ENCODE measurements at regions not wholly inside any gene's neighbourhood (a gene's known extent, or its start where the extent isn't known, plus 50 kb on each side); places are given as distances from the start of the nearest gene placed in this dataset.

- FAIRE-seq, result no peak
Measured at GRCh38 chr2:12300019-12300602, 416.6 kb upstream of the TRIB2 start.

DNA sequence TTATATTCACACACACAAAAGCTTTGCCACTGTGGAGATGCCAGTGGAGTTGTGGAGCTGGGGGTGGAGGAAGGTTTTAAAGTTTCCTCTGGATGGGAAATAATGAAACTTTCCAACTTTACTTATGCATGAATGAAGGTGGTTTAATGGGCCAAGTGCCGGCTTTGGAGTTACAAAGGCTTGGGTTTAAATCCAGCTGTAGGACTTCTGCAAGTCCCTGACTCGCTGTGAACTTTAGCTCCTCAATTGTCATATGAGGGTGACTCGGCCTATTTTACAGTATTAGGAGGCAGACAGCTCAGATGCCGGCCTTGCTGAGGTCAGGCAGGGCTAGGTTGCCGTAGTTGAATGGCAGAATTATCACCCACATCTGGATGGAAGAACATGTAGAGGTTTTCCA, 415.8 kb upstream of the TRIB2 start:
- FAIRE-seq, result no peak

DNA sequence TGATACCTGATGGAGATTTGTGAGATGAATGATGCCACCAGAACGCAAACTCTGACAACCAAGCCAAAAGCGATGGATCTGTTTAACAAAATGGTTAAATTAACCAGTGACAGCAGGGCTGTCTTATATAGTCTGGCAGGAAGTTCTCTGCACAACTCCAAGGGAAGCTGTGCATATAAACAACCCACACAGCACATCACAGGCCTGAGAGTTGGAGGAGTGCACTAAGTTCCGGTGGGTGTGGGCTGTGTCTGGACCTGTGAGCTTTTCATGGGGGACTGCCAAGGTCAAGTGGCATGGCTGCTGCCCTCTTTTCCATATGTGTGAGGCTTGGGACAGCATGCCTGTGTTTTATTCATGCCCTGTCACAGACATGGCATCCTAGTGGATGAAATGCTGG, 414.6 kb upstream of the TRIB2 start:
- FAIRE-seq, result no peak

GRCh38 chr2:12302691-12303090, 414.0 kb upstream of the TRIB2 start:
- FAIRE-seq, result no peak

DNA sequence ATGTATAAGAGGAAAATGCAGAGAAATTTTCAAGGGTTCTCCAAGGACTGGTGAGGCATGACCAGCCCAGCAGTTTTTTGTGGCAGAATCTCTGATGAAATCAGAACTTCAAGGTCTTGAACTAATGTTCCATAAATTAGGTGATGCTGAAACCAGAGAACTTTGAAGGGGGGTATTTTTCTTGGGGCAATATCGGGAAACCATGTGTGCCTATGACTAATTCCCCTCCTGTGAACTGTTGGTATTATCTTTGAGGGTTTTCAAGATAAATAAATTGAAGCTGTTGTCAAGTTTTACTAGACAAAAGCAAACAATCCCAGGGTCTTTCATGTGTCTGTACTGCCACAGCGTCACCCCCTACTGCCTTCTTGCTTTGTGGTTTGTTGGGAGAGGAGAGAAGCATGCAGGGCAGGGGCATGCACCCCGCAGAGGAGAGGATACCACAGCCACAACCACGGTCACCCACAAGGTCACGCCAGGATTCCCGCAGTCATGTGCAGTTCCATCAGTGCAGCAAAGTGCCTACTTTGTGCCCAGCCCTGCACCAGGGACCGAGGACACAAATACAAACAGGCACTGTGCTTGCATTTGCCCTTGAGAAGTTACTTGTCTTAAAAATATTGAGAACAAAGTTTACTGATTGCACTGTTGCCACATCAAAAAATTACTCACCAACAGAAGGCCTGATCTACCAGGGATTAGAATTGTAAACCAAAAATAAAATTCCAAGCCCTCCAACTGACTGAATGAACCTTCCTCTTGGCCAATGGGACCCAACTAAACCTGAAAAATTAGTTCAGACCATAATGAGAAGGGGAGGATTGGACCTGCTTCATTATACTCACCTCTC, 413.3 kb upstream of the TRIB2 start:
- no peak for FAIRE-seq

- no peak for FAIRE-seq
Measured at GRCh38 chr2:12304564-12305171, 412.1 kb upstream of the TRIB2 start.

DNA sequence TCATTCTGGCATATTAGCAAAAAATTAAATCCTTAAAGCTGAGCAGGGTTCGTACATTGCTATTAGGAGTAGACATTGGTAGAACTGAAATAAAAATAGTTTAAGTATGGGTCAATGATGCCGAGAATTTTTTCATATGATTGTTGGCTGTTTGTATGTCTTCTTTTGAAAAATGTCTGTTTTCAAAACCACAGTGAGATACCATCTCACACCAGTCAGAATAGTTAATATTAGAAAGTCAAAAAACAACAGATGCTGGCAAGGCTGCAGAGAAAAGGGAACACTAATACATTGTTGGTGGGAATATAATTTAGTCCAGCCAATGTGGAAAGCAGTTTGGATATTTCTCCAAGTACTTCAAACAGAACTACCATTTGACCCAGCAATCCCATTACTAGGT, 410.8 kb upstream of the TRIB2 start:
- FAIRE-seq, result no peak

DNA sequence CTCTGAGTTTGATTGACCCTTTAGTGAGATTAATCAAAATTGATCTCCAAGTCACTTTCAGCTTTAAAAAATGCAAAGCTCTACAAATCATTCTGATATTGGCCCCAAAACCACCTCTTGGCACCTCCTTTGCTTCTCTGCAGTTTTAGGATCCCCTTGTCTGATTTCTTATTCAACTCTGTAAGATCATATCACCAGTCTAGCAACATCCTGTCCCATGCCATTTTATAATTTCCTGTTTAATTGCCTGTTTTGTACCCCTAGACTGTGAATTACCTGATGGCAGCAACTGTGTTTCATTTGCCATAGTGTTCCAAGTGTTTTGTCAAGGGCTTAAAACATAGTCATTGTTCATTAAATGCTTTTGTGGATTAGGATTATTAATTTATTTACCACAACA, 406.3 kb upstream of the TRIB2 start:
- no peak for FAIRE-seq

DNA sequence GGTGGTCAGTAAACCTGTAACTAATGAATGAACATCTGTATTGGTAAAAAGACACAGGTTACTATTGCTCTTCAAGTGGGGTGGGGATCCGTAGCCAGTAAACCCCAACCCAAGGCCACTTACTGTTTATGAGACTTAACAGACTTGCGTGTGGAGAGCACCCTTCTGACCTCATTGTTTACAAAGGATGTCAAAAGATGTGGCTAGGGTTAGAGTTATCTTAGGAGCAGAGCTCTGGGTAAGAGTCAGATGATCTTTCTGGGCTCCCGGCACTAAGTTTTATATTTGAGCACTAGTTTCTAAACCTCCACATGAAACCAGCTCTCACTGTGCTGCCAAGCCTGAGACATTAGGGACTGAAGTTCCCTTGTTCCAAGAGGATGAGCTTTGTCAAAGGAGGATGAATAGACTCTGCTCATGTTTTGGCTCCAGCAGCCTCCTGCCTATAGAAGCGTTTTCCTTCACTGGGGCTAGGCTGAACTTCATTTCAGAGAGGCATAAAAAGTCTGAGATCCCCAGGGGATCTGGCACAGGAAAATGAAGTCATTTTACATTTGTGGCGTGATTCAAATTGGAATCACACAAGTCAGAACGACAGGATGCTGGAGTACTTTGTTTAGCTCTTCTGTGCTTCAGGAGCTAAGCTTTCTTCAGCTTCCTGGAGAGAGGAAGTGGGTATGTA, 403.1 kb upstream of the TRIB2 start:
- no peak for FAIRE-seq

GRCh38 chr2:12314127-12314760, 402.5 kb upstream of the TRIB2 start:
- no peak for FAIRE-seq

GRCh38 chr2:12315224-12315623, 401.5 kb upstream of the TRIB2 start:
- no peak for FAIRE-seq

DNA sequence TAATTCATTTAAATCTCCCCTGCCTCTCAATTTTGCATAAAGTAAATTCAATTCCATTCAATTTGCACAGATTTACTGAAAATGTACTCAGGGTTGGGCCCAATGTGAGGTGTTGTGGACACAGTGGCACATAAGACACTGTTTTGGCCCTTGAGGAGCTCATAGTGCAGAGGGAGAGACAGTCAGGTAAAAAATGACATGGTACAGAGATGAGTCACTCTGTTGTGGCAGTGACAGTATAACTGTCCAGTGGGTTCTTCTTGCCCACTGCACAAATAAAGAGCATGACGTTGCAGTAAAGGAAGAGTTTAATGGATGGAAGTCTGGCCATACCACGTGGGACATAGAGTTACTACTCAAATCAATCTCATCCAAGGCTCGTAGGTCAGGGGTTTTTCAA, 400.3 kb upstream of the TRIB2 start:
- no peak for FAIRE-seq

- FAIRE-seq, result no peak
Measured at GRCh38 chr2:12317286-12317685, 399.4 kb upstream of the TRIB2 start.

DNA sequence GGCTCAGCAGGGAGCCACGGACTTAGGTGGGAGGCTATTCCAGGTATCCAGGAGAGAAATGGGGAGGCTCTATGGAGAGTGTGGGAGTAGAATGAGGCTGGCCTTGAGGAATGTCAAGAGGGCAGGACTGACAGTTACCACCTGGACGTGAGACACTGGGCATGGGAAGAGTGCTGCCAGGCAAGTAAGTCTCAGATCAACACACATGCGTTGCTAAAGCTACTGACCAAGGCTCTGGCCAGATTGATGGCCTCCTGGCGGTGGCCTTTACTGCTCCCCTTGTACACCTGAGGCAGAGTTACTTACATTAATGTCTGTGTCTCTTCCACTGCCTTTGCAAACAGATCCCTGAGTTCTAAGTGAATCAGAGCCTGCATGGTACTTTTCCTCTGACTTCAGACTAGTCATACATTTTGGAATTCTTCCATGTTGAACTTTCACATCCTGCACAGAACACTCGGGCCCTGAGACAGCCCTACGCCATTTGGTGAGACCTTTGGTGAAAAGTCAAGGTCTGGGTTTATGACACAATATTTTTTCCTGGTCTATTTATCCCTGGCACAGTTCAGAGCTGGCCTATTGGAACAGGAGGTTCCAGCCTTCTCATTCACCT, 398.8 kb upstream of the TRIB2 start:
- no peak for FAIRE-seq

- no peak for FAIRE-seq
Measured at GRCh38 chr2:12318427-12319057, 398.2 kb upstream of the TRIB2 start.

DNA sequence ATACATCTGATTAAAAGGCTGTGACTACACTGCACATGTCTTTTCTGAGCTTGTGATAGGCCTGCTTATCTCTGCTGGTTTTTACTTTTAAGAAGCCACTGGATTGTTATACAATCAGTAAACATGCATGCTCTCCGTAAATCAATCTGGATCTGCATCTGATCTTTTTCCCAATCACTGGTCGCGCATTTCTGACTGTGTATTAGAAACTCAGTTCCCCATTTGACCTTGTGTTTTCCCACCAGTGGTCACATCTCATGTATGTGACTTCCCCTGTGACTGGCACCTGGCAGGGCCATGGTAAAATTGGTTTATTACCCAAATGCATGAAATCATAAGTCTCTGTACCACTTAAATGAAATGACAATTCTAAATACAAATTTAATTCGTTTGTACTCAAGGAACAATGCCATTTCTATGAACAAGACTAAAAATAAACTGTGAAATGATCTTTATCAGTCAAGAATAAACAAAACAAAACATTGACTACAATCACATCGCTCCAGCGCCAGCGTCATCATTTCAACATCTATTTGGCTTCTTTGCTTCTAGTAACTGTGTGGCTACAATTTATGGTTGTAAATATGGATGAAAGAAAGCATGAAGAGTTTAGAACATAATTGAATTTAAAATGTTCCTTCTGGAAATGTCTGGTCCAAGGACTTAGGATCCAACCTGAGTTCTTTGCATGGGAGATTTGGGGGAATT, 396.6 kb upstream of the TRIB2 start:
- no peak for FAIRE-seq

- FAIRE-seq, result no peak
Measured at GRCh38 chr2:12320991-12321641, 395.6 kb upstream of the TRIB2 start.

DNA sequence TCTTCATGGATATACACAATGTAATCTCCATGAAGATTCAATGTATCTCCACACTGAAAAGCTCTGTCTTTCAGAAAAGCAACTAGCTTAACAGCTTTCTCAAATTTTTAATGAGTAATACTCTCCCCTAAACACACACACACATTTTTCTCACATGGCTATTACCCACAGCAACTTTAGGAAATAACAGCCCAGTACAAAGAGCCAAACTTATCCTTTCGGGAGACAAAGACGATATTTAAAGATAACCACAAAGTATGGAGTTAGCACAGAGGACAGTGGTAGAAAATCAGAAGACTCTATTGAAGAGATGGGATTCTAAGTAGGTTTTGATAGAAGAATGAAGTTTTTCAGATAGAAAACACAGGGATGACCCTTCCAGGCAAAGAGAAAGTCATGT, 394.9 kb upstream of the TRIB2 start:
- FAIRE-seq, result no peak

DNA sequence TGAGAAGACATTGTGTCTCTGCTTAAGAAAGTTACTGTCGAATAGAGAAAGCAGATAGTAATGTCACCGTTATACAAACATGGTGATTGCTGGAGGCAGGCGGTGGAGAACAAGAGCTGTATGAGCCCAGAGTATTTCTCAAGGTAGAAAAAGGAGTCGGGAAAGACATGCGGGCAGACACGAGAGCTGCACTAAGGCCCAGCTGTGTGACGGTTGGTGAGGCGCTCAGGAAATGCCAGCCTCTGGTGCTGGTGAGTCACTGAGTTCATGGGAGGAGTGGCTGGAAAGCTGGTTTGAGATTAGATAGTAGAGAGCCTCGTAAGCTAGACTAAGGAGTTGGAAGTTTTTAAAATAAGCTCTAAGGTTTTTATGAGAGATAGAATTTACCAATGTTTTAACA, 390.9 kb upstream of the TRIB2 start:
- FAIRE-seq, result no peak

- no peak for FAIRE-seq
Measured at GRCh38 chr2:12326449-12327190, 390.1 kb upstream of the TRIB2 start.
